Globus pallidus (tissue), 1 donor: ENCODE measurements at regions not wholly inside any gene's neighbourhood (a gene's known extent, or its start where the extent isn't known, plus 50 kb on each side); places are given as distances from the start of the nearest gene placed in this dataset.
"Not testable (repeated sequence)": the region's sequence is repeated elsewhere in the genome, so short reads cannot be mapped to it uniquely, and the experiment has no call there.

Experiments
- DNase-seq: peaks from one replicate; pipeline ENCODE4 v3.0.0-alpha.2; 2015; ENCODE audit warnings: low spot score

- DNase-seq = no peak
Observed at GRCh38 chr13:80946008-80946802, 605.3 kb upstream of the SPRY2 start.

DNA sequence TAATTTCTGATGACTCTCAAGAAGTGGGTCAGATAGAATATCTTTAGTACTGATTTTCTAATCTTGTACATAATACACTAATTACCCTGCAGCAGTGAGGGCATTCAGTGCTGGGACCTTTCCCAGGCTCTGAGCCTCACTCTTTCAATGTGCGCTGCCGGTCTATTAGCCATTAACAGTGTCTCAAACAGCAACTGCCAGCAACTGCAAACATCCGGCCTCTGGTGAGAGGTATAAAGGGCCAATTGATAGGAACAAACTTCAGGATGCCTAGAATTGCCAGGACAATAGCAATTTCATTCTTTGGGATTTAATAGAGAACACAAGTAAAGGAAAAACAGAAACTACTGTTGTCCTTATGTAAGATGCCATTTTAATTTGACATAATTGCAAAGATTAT is 604.4 kb upstream of the SPRY2 start:
- peak; percentile 18 for DNase-seq

- DNase-seq = no peak
Observed at GRCh38 chr13:80939581-80939980, 598.7 kb upstream of the SPRY2 start.

- no peak for DNase-seq
Observed at GRCh38 chr13:80931766-80932165, 590.8 kb upstream of the SPRY2 start.

- no peak for DNase-seq
Observed at GRCh38 chr13:80931118-80931517, 590.2 kb upstream of the SPRY2 start.

DNA sequence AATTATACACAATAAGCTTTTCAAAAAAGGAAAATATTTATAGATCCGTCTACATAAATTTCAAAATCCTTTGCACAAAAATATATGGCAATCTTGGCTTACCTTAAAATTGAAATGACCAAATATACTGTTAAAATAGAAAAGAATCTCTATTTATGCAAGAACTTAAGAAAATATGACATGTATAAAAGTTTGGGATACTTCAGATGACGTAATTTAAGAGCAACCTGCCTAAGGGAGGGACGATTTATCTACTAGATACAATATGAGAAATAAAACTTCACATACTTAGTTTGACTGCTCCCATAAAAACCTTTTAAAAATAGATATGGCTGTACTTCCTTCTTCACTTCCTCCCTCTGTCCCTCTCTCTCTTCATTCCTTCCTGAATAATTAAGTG is 587.3 kb upstream of the SPRY2 start:
- DNase-seq = no peak

DNA sequence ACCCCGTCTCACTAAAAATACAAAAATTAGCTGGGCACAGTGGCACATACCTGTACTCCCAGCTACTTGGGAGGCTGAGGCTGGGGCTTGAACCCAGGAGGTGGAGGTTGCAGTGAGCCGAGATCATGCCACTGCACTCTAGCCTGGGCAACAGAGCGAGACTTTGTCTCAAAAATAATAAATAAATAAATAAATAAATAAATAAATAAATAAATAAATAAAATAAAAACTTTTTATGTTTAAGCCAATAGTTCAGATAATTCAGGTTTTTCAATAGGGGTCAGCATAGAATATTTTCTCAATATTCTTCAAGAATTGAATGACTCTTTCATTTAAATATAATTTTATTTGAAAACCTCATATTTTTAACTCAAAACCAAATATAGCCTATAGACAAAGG is 585.1 kb upstream of the SPRY2 start:
- not testable (repeated sequence) for DNase-seq

- DNase-seq = no peak
Observed at GRCh38 chr13:80924596-80924995, 583.7 kb upstream of the SPRY2 start.

GRCh38 chr13:80923907-80924306 is 583.0 kb upstream of the SPRY2 start:
- no peak for DNase-seq

DNA sequence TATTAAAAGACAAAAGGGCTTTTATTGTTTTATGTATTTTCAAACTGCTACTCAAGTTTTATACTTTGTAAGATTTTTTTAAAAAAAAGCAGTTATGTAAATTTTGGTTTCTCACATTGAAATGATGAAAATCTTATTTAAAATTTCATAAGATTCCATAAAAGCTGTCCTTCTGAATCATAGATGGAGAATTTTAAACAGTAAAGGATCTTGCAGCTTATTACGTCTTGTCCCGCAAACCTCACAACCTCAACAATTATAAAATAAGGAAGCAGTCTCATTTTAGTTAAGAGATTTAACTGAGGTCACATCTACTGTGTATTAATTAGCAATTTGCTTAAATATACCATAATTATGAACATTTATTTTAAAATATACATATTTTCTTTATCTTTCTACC is 581.0 kb upstream of the SPRY2 start:
- DNase-seq = no peak

- no peak for DNase-seq
Observed at GRCh38 chr13:80921541-80921940, 580.6 kb upstream of the SPRY2 start.

DNA sequence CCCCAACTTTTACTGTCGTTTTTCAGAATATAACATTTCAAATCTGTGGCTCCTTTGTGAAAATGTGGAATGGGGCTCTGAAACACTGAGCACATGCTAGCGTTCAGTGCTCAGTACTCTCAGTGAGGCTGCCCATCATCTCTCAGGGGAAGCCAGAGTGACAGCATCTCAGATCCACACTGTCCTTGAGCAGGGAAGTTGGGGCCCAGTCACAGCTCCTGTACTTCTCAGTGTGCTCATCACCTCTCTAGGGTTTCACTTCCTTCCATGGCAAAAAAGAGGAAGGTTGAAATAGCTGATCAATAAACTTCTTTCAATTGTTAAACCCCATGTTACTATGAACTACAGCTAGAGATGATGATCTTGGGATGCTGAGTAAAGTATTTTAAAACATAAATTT is 565.9 kb upstream of the SPRY2 start:
- no peak for DNase-seq

DNA sequence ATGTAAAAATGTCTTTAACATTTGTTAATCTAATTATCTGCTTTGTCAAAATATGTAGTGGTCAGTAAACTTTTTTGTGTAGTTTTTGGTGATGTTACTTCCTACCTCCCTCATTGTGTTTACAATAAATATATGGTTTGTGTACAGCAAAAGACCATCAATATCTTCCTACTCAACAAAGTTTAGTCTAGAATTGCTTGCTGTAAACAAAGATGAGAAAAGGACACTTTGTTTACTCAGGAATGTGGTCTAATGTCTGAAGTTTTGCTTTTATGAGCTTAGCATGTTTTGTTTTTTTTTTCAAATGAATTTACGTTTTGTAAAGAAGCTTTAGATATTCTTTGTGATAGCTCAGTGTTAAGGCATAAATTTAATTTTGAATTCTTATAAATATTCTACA is 563.5 kb upstream of the SPRY2 start:
- no peak for DNase-seq

DNA sequence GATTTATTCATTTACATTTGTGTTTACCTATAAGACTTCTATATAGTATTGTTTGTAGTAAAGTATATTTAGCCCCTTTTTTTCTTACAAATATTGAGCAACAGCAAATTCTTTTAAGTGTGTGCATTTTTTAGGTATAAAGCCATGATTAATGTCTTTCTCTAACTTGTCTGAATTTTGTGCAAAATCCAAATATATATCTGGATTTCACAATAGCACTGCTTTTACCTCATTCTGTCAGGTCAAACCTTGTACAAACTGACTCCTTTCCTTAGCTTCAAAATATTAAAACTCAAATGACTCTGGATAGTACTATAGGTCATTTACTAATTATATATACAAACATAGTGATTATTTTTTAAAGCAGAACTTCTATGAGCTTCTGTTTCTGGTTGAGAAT is 563.0 kb upstream of the SPRY2 start:
- DNase-seq = no peak

DNA sequence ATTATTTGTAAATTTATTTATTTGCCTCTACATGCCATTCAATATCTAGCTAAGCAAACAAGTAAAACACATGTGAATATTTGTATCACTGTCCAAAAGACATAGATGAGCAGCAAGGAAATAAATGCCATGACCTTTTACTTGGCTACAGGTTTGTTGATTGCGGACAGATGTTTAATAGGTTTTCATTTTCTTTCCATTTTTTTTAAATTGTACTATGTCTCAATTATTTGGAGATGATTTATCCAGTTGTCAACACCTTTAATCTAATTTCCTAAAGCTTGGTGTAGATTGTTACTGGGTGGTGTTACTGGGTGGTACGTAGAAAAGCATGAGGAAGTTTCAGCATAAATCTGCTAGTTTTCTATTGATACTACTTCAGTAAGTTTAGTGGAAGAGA is 560.6 kb upstream of the SPRY2 start:
- no peak for DNase-seq

DNA sequence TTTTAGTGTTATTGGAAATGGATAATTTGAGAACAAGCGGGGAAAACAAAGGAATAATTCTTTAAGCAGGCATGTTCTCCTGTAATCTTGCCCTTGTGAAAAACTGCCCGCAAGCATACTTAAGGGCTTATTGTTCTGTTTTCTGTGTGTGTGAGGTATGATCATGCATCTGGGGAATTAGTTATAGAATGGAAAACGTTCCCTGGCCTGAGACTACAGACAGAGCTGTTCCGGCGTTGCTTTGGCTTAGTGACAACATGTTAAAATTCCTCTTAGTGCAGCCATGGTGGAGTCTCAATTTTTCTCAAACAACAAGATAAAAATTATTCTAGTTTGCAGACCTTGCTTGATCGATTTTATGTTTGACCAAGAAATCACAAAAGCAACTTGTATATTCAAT is 560.2 kb upstream of the SPRY2 start:
- DNase-seq = no peak

DNA sequence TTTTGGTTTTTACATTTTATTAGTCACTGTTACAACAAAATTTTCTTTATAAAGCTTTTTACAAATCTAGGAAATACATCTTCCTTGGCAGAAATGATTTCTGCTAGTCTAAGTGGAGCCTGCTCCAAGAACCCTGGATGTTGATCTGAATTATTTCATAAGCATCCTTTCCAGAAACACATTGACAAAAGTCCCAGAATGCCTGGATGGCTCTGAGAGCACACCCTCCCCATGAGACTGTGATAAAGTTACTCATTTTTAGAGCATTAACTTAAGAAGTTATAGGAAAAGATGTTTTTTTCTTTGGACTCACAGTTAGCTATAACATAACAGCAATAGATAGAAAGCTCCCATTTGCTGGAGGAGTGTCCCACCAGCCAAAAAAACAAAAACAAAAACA is 559.6 kb upstream of the SPRY2 start:
- DNase-seq = no peak

GRCh38 chr13:80897641-80898040 is 556.7 kb upstream of the SPRY2 start:
- not testable (repeated sequence) for DNase-seq

DNA sequence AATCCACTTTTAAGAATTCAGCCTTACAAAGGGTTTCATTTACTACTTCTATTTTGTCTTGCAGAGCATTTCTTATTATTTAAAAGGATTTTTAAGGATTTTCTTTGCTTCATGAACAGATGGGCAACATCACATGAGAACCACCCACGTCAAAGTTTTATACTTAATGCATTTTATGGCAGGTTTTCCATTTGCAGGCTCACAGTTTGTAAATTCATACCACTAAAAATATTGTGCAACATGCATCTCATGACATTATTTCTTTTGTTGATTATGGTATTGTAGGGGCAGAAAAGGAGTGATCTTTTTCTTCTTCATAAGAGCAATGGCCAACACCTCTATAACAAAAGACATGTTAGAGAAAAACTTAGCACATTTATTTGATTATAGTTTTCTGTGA is 554.0 kb upstream of the SPRY2 start:
- no peak for DNase-seq

- DNase-seq = no peak
Observed at GRCh38 chr13:80889829-80890228, 548.9 kb upstream of the SPRY2 start.

DNA sequence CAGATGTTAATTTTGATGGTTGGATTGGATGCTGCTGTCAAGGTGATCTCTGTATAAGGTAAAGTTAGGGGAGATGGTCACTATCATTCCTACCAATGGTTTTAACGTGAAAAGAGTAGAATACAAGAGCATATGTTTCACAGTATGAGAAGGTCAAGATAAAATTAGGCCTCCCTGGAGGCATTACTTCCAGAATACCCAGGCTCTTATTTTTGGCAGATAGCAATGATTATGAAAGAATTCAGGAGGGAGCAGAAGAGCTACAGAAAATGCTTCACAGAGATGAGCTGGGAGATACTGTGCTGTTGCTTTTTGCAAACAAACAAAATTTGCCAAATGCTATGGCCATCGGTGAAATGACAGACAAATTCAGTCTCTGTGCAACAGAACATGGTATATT is 547.5 kb upstream of the SPRY2 start:
- no peak for DNase-seq

- DNase-seq = no peak
Observed at GRCh38 chr13:80884056-80884785, 543.3 kb upstream of the SPRY2 start.

GRCh38 chr13:80883545-80883944 is 542.6 kb upstream of the SPRY2 start:
- no peak for DNase-seq
